GM18499 (cell line): ENCODE measurements at regions not wholly inside any gene's neighbourhood (a gene's known extent, or its start where the extent isn't known, plus 50 kb on each side); places are given as distances from the start of the nearest gene placed in this dataset.
"Not testable (repeated sequence)": the region's sequence is repeated elsewhere in the genome, so short reads cannot be mapped to it uniquely, and the experiment has no call there.

Experiments used
- ATAC-seq: cut with Tn5 transposase; IDR thresholded peaks from one replicate; pipeline ENCODE4 v1.9.1; 2021; ENCODE audit warnings: moderate number of reproducible peaks; ENCODE audit not compliant: insufficient read depth, unreplicated experiment

GRCh38 chr6:160804639-160805038 lies 102.6 kb downstream of the PLG start:
- no peak for ATAC-seq

GRCh38 chr6:160808263-160808662 lies 106.2 kb downstream of the PLG start:
- no peak for ATAC-seq

GRCh38 chr6:160810238-160810637 lies 108.2 kb downstream of the PLG start:
- ATAC-seq: no peak

DNA sequence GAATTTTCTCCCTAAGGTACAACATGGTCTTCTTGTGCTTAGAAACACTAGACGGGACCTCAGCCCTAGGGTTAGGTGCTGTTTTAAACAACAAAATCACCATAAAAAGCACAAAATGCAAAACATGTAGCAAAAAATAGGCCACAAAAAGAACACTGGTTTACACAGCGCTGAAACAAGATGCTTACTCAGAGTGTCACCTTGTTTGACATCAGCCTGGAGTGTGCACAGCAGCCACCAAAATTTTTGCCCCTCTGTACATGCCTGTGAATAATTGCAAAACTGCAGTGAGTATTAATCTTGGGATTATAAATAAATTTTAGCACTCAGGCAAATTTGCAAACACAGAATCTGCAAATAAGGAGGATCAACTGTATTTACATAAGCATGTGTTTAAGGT lies 110.1 kb downstream of the PLG start:
- no peak for ATAC-seq

DNA sequence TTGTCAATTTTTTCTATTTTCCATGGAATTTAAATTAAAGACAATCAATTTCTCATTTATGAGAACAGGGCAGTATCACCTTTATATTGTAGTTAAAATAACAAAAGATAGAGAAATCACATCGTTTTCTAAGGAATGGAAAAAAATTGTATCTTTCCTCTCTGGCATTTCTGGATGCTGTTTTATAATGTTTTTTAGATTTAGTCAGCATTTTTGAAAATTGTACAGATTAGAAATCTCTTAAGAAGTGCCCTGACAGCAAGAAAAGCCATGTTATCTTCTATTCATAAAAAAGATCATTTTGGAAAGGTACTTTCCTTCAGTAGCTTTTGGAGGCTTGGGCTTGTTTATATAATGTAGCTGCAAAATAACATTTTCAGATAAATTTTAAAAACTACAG lies 116.9 kb downstream of the PLG start:
- no peak for ATAC-seq

- not testable (repeated sequence) for ATAC-seq
These were observed 118.6 kb downstream of the PLG start for GRCh38 chr6:160820661-160821060.

DNA sequence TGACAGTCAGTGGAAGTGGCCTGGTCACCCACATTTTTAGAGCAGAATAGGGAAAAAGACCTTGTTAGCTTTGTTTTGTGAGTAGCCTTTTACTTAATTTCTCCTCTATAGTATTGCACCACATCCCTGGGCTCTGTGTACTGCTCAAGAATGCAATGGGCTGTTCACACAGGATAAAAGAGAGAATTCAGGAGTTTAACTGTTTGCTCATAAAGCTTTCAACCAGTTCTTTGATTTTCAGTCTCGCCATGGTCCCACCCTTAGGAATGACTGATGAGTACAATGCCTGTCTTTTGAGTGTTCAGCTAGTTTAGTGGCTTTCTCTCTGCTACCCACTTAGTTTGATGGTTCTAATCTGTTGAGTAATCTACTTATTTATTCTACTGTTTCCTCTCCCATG lies 129.7 kb downstream of the PLG start:
- no peak for ATAC-seq

GRCh38 chr6:160832422-160832821 lies 130.4 kb downstream of the PLG start:
- ATAC-seq: no peak

GRCh38 chr6:160837146-160837545 lies 135.1 kb downstream of the PLG start:
- no peak for ATAC-seq

- no peak for ATAC-seq
These were observed 140.5 kb upstream of the MAP3K4 start for GRCh38 chr6:160851031-160851430.

DNA sequence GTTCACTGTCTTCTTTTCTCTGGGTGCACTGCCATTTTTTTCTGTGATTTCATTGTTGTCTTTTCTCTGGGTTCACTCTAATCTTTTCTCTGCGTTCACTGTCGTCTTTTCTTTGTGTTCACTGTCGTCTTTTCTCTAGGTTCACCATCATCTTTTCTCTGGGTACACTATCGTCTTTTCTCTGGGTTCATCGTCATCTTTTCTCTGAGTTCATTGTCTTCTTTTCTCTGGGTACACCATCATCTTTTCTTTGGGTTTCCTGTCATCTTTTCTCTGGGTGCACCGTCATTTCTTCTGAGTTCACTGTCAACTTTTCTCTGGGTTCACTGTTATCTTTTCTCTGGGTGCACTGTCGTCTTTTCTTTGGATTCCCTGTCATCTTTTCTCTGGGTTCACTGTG lies 137.6 kb upstream of the MAP3K4 start:
- ATAC-seq: no peak

GRCh38 chr6:160858886-160859285 lies 132.7 kb upstream of the MAP3K4 start:
- no peak for ATAC-seq

GRCh38 chr6:160859822-160860221 lies 131.7 kb upstream of the MAP3K4 start:
- no peak for ATAC-seq

DNA sequence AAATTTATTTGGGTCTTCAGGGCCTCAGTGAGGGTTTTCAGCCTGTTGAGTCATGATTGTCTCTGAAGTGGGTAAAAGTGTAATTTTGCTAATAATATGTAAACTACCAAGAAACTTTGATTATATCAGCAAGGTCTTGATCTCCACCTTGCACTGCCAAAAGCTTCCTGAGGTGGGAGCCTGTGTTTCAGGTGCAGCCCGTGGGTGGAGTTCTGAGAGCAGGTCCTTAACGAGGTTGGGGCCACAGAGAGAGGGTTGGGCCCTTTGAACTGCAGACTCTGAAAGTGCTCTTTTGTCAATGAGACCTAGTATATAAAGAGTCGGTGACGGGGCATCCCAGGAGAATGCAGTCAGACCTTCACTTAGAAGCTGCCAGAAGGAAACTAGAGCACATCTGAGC lies 129.7 kb upstream of the MAP3K4 start:
- no peak for ATAC-seq

DNA sequence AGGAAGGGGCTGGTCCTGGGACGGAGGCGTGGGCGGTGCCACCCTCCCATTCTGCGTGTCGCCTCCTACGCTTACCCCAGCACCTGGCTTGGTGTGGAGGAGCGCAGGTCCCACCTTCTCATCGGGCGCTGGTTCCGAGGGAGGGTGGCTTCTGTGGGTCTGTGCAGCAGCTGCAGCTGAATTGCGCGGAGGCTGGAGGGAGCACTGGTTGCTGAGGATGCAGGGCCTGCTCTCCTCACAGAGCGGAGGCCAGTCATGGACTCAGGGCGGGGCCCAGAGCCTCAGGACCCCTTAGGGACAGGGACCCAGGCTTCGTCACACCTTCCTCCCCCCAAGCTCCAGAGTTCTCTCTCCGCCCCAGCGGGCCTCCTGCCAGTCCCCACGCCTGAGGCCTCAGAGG lies 127.8 kb upstream of the MAP3K4 start:
- ATAC-seq: no peak

DNA sequence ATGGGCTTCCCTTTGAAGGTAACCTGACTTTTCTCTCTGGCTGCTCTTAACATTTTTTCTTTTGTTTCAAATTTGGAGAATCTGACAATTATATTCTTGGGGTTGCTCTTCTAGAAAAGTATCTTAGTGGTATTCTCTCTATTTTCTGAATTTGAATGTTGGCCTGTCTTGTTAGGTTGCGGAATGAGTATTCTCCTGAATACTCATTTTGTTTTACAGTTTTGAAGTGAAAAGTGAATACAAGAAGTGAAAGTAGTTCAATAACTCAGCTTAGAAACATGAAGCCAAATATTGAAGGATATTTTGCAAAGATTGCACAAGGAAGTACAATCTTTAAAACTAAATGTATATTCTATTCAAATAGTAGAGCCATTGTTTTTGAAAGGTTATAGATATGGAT lies 120.2 kb upstream of the MAP3K4 start:
- ATAC-seq: peak; percentile 98

GRCh38 chr6:160881148-160881808 lies 110.3 kb upstream of the MAP3K4 start:
- ATAC-seq: no peak

GRCh38 chr6:160882006-160882405 lies 109.6 kb upstream of the MAP3K4 start:
- ATAC-seq: no peak

DNA sequence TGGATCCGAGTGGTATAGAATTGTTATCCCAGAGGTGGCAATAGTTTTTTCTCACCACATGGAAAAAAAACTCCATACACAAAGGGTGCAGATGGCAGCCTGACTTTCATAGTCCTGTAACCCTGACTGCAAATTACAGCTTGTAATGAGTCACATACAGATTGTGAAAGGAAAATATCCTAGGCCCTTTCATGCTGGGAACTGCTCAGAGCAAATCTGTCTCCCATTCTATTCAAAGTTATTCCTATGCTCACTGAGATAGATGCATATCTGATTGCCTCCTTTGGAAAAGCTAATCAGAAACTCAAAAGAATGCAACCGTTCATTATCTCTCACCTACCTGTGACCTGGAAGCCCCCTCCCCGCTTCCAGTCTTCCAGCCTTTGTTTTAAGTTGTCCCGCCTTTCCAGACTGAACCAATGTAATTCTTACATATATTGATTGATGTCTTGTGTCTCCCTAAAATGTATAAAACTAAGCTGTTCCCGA lies 108.7 kb upstream of the MAP3K4 start:
- ATAC-seq: no peak

- no peak for ATAC-seq
These were observed 108.0 kb upstream of the MAP3K4 start for GRCh38 chr6:160883560-160883959.

- no peak for ATAC-seq
These were observed 107.6 kb upstream of the MAP3K4 start for GRCh38 chr6:160883999-160884398.

GRCh38 chr6:160889148-160889547 lies 102.4 kb upstream of the MAP3K4 start:
- ATAC-seq: not testable (repeated sequence)

DNA sequence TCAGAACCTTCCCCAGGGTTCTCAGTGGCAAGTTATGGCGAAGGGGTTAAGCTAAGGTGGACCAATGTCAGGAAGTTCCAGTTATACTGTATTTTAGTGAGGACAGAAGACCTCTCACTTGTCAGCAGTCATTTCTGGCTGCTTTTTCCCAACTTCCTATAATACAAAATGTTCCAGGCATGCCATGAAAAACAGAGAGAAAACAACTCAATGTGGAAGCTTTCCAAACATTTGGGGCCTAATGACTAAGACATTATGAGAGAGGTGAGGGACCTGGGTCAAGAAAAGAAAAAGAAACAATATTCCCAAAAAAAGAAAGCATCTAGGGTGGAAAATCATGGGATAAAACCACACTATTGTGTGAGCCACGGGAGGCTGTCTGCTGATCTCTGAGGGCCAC lies 99.9 kb upstream of the MAP3K4 start:
- ATAC-seq: no peak
